Mesendoderm (in vitro differentiated cells): ENCODE measurements at regions not wholly inside any gene's neighbourhood (a gene's known extent, or its start where the extent isn't known, plus 50 kb on each side); places are given as distances from the start of the nearest gene placed in this dataset.

ENCODE experiments used
- DNase-seq: peaks from one replicate; pipeline ENCODE4 v3.0.0; 2013
- H2AK5ac ChIP-seq: 2 replicates; pipeline ENCODE4 v1.6.1; 2013; ENCODE audit warnings: low read length, inconsistent platforms
- H2BK120ac ChIP-seq: 2 replicates; pipeline ENCODE4 v1.6.1; 2013; ENCODE audit warnings: low read depth, mild to moderate bottlenecking, low read length, moderate library complexity, mixed read lengths
- H2BK15ac ChIP-seq: replicated peaks from 2 replicates; pipeline ENCODE4 v1.6.1; 2013; ENCODE audit warnings: low read depth, mild to moderate bottlenecking, moderate library complexity
- H2BK5ac ChIP-seq: 2 replicates; pipeline ENCODE4 v1.6.1; 2013; ENCODE audit warnings: low read length, inconsistent platforms
- H3K18ac ChIP-seq: 2 replicates; pipeline ENCODE4 v1.6.1; 2013; ENCODE audit warnings: mild to moderate bottlenecking, low read length, mixed read lengths
- H3K23ac ChIP-seq: one replicate; pipeline ENCODE4 v1.6.1; 2013; ENCODE audit warnings: low read length
- H3K27ac ChIP-seq: 2 replicates; pipeline ENCODE4 v1.5.1; 2013; ENCODE audit warnings: low read depth, mild to moderate bottlenecking, inconsistent platforms, low read length, moderate library complexity
- H3K27me3 ChIP-seq: 2 replicates; pipeline ENCODE4 v1.6.1; 2013; ENCODE audit warnings: low read length, control low read depth, mild to moderate bottlenecking, inconsistent platforms; ENCODE audit not compliant: insufficient read depth, poor library complexity
- H3K36me3 ChIP-seq: 2 replicates; pipeline ENCODE4 v1.6.1; 2013; ENCODE audit warnings: low read length, inconsistent platforms; ENCODE audit not compliant: control insufficient read depth, insufficient read depth
- H3K4ac ChIP-seq: one replicate; pipeline ENCODE4 v1.6.1; 2013; ENCODE audit warnings: low read depth, mild to moderate bottlenecking, low read length, moderate library complexity
- H3K4me1 ChIP-seq: 2 replicates; pipeline ENCODE4 v1.6.1; 2013; ENCODE audit warnings: low read depth, low read length, inconsistent platforms; ENCODE audit not compliant: control insufficient read depth
- H3K4me2 ChIP-seq: 2 replicates; pipeline ENCODE4 v1.6.1; 2013; ENCODE audit warnings: low read length
- H3K4me3 ChIP-seq: 2 replicates; pipeline ENCODE4 v1.5.1; 2013; ENCODE audit warnings: mild to moderate bottlenecking, low read length
- H3K56ac ChIP-seq: one replicate; pipeline ENCODE4 v1.6.1; 2013; ENCODE audit warnings: low read length
- H3K79me1 ChIP-seq: 2 replicates; pipeline ENCODE4 v1.6.1; 2013; ENCODE audit warnings: low read length, inconsistent platforms
- H3K79me2 ChIP-seq: 2 replicates; pipeline ENCODE4 v1.6.1; 2013; ENCODE audit warnings: mild to moderate bottlenecking, low read length; ENCODE audit not compliant: control insufficient read depth, insufficient read depth
- H3K9ac ChIP-seq: 2 replicates; pipeline ENCODE4 v1.6.1; 2013; ENCODE audit warnings: low read length, inconsistent platforms
- H4K5ac ChIP-seq: one replicate; pipeline ENCODE4 v1.6.1; 2013; ENCODE audit warnings: low read length
- H4K8ac ChIP-seq: one replicate; pipeline ENCODE4 v1.6.1; 2013; ENCODE audit warnings: low read depth, mild to moderate bottlenecking, control low read depth, low read length, moderate library complexity
- WGBS: extraction: QIAGEN DNeasy Blood & Tissue Kit; methylation state at CpG from one replicate; pipeline ENCODE4 v1.1.7; 2013; ENCODE audit warnings: low lambda C conversion rate, missing lambda C conversion rate; ENCODE audit not compliant: insufficient coverage; ENCODE audit errors: extremely low coverage; 5-methylcytosine and 5-hydroxymethylcytosine counted together

- DNase-seq: no peak
- WGBS: no CpG with 5 or more reads among the region's 29 CpGs
- Histone ChIP-seq H3K27ac (no peak overlapping the region), H4K8ac (no peak overlapping the region), H3K79me2 (no peaks in the 10 kb centered on the region), H3K18ac (no peak overlapping the region), H2BK5ac (no peak overlapping the region), H3K27me3 (no peaks in the 10 kb centered on the region), H3K4ac (no peak overlapping the region), H3K23ac (no peak overlapping the region), H3K4me2 (no peak overlapping the region), H3K4me1 (no peaks in the 10 kb centered on the region), H3K9ac (no peak overlapping the region), H3K4me3 (no peak overlapping the region), H2AK5ac (no peak overlapping the region), H4K5ac (no peak overlapping the region), H3K56ac (no peak overlapping the region), H2BK120ac (no peak overlapping the region), H2BK15ac (no peak overlapping the region), H3K36me3 (no peaks in the 10 kb centered on the region), H3K79me1 (no peaks in the 10 kb centered on the region)
Observed at GRCh38 chrX:88863726-88864125, 116.7 kb downstream of the CPXCR1 start.

- Histone ChIP-seq H3K27ac (no peak overlapping the region), H4K5ac (no peak overlapping the region), H4K8ac (no peak overlapping the region), H3K18ac (no peak overlapping the region), H2AK5ac (no peak overlapping the region), H3K4me3 (no peak overlapping the region), H3K79me2 (no peaks in the 10 kb centered on the region), H2BK15ac (no peak overlapping the region), H3K9ac (no peak overlapping the region), H3K23ac (no peak overlapping the region), H3K4me1 (no peaks in the 10 kb centered on the region), H3K56ac (no peak overlapping the region), H2BK120ac (no peak overlapping the region), H3K27me3 (no peaks in the 10 kb centered on the region), H3K4me2 (no peak overlapping the region), H3K4ac (no peak overlapping the region), H3K79me1 (no peaks in the 10 kb centered on the region), H3K36me3 (no peaks in the 10 kb centered on the region), H2BK5ac (no peak overlapping the region)
- WGBS: no CpG with 5 or more reads among the region's 6 CpGs
- DNase-seq: no peak
Observed at GRCh38 chrX:88865634-88866033, 118.6 kb downstream of the CPXCR1 start.

- Histone ChIP-seq H3K18ac (no peak overlapping the region), H2BK120ac (no peak overlapping the region), H3K9ac (no peak overlapping the region), H2AK5ac (no peak overlapping the region), H4K8ac (no peak overlapping the region), H4K5ac (no peak overlapping the region), H2BK5ac (no peak overlapping the region), H3K56ac (no peak overlapping the region), H3K36me3 (no peaks in the 10 kb centered on the region), H3K79me2 (no peaks in the 10 kb centered on the region), H3K23ac (no peak overlapping the region), H3K27ac (no peak overlapping the region), H3K4me2 (no peak overlapping the region), H3K4me3 (no peak overlapping the region), H3K4ac (no peak overlapping the region), H3K27me3 (no peaks in the 10 kb centered on the region), H3K79me1 (no peaks in the 10 kb centered on the region), H2BK15ac (no peak overlapping the region), H3K4me1 (no peaks in the 10 kb centered on the region)
- no peak for DNase-seq
Observed at GRCh38 chrX:88881536-88881935, 134.5 kb downstream of the CPXCR1 start.

- Histone ChIP-seq H2BK15ac (no peak overlapping the region), H3K4me1 (no peaks in the 10 kb centered on the region), H3K9ac (no peak overlapping the region), H2AK5ac (no peak overlapping the region), H2BK120ac (no peak overlapping the region), H3K79me2 (no peaks in the 10 kb centered on the region), H4K5ac (no peak overlapping the region), H3K27me3 (no peaks in the 10 kb centered on the region), H3K4me2 (no peak overlapping the region), H3K18ac (no peak overlapping the region), H3K36me3 (no peaks in the 10 kb centered on the region), H4K8ac (no peak overlapping the region), H3K27ac (no peak overlapping the region), H3K4me3 (no peak overlapping the region), H3K23ac (no peak overlapping the region), H3K79me1 (no peaks in the 10 kb centered on the region), H3K4ac (no peak overlapping the region), H3K56ac (no peak overlapping the region), H2BK5ac (no peak overlapping the region)
- DNase-seq: no peak
- WGBS: no CpG with 5 or more reads among the region's 3 CpGs
Observed at GRCh38 chrX:88883200-88883599, 136.2 kb downstream of the CPXCR1 start.

- H3K4ac ChIP-seq: no peak overlapping the region
- H3K18ac ChIP-seq: no peak overlapping the region
- no peak overlapping the region for H3K4me3 ChIP-seq
- H3K27me3 ChIP-seq: no peaks in the 10 kb centered on the region
- no peak overlapping the region for H4K8ac ChIP-seq
- no peak overlapping the region for H2BK15ac ChIP-seq
- no peak overlapping the region for H3K56ac ChIP-seq
- no peaks in the 10 kb centered on the region for H3K36me3 ChIP-seq
- H3K4me1 ChIP-seq: no peaks in the 10 kb centered on the region
- H3K27ac ChIP-seq: no peak overlapping the region
- H3K23ac ChIP-seq: no peak overlapping the region
- no peak overlapping the region for H3K9ac ChIP-seq
- H2BK5ac ChIP-seq: no peak overlapping the region
- WGBS: no CpG with 5 or more reads among the region's 1 CpG
- DNase-seq: peak; percentile 5
- H4K5ac ChIP-seq: no peak overlapping the region
- H3K79me1 ChIP-seq: no peaks in the 10 kb centered on the region
- H2AK5ac ChIP-seq: no peak overlapping the region
- no peaks in the 10 kb centered on the region for H3K79me2 ChIP-seq
- H2BK120ac ChIP-seq: no peak overlapping the region
- H3K4me2 ChIP-seq: no peak overlapping the region
Observed at GRCh38 chrX:88886908-88887307, 139.9 kb downstream of the CPXCR1 start.

GRCh38 chrX:88903989-88904718 lies 157.1 kb downstream of the CPXCR1 start:
- no peaks in the 10 kb centered on the region for H3K36me3 ChIP-seq
- DNase-seq: no peak
- no peak overlapping the region for H3K4me3 ChIP-seq
- no peak overlapping the region for H3K18ac ChIP-seq
- H3K27ac ChIP-seq: no peak overlapping the region
- H4K8ac ChIP-seq: no peak overlapping the region
- H2BK120ac ChIP-seq: no peak overlapping the region
- no peak overlapping the region for H4K5ac ChIP-seq
- no peak overlapping the region for H2BK15ac ChIP-seq
- no peak overlapping the region for H2BK5ac ChIP-seq
- H3K79me1 ChIP-seq: no peaks in the 10 kb centered on the region
- H3K4ac ChIP-seq: no peak overlapping the region
- no peak overlapping the region for H3K9ac ChIP-seq
- no CpG with 5 or more reads among the region's 2 CpGs for WGBS
- H3K4me1 ChIP-seq: no peaks in the 10 kb centered on the region
- no peak overlapping the region for H3K56ac ChIP-seq
- H3K27me3 ChIP-seq: no peaks in the 10 kb centered on the region
- no peak overlapping the region for H3K23ac ChIP-seq
- H3K79me2 ChIP-seq: no peaks in the 10 kb centered on the region
- H3K4me2 ChIP-seq: no peak overlapping the region
- no peak overlapping the region for H2AK5ac ChIP-seq
